B cell (primary cell): ENCODE measurements at regions not wholly inside any gene's neighbourhood (a gene's known extent, or its start where the extent isn't known, plus 50 kb on each side); places are given as distances from the start of the nearest gene placed in this dataset.
"Not testable (repeated sequence)": the region's sequence is repeated elsewhere in the genome, so short reads cannot be mapped to it uniquely, and the experiment has no call there.

Experiments
- ATAC-seq: fragments of 200-7000 bp; cut with Tn5 transposase; one replicate; pipeline ENCODE4 v1.10.0; 2021; ENCODE audit warnings: low read depth, mild to moderate bottlenecking, moderate number of reproducible peaks, moderate library complexity
- CTCF ChIA-PET: fragments of 350-600 bp; sonication (Branson Sonifier 250); formaldehyde crosslinking; loops from one replicate; lab custom pipeline; 2021; ENCODE audit warnings: antibody characterized with exemption, inconsistent platforms; lab: Charles Lee
- POLR2A ChIA-PET: fragments of 350-600 bp; sonication (Branson Sonifier 250); formaldehyde crosslinking; loops from one replicate; lab custom pipeline; 2021; ENCODE audit warnings: antibody characterized with exemption; lab: Charles Lee
- DNase-seq: peaks from one replicate; pipeline ENCODE4 v3.0.0; 2013
- H2AFZ ChIP-seq: 2 replicates; pipeline ENCODE4 v1.6.1; 2012; ENCODE audit warnings: mild to moderate bottlenecking, low read depth, low read length; ENCODE audit not compliant: insufficient read depth, poor library complexity, severe bottlenecking
- H3K27ac ChIP-seq, 2 donors: 1 replicate in 1 of 2; 2 replicates in 1 of 2; pipeline ENCODE4 v1.5.1; 2012 to 2013; ENCODE audit warnings: low read length in 2 of 2, mild to moderate bottlenecking in 2 of 2, moderate library complexity in 1 of 2
- H3K27me3 ChIP-seq, 4 experiments: fragments of 200-600 bp in 1 of 4; sonication (generic) in 1 of 4; replicated peaks in 1 of 4; 1 replicate in 2 of 4; 2 replicates in 2 of 4; pipeline versions ENCODE4 v1.6.1 to v1.7.0; 2013 to 2016; ENCODE audit warnings: low read length in 3 of 4, mild to moderate bottlenecking in 2 of 4, mixed read lengths in 1 of 4, moderate library complexity in 1 of 4; ENCODE audit not compliant: insufficient read depth in 4 of 4, control insufficient read depth in 3 of 4; ENCODE audit errors: control extremely low read depth in 1 of 4
- H3K36me3 ChIP-seq, 2 experiments: replicated peaks in 1 of 2; 1 replicate in 1 of 2; 2 replicates in 1 of 2; pipeline versions ENCODE4 v1.6.1 to v1.7.1; 2013; ENCODE audit warnings: low read length in 1 of 2; ENCODE audit not compliant: insufficient read depth in 2 of 2, control insufficient read depth in 1 of 2; ENCODE audit errors: control extremely low read depth in 1 of 2, extremely low read depth in 1 of 2
- H3K4me1 ChIP-seq, 2 donors: fragments of 200-600 bp in 1 of 2; sonication (generic) in 1 of 2; 1 replicate in 1 of 2; 2 replicates in 1 of 2; pipeline versions ENCODE4 v1.5.1 to v1.6.1; 2013 to 2017; ENCODE audit warnings: low read length in 2 of 2; ENCODE audit not compliant: control insufficient read depth in 2 of 2, insufficient read depth in 2 of 2
- H3K4me2 ChIP-seq: replicated peaks from 2 replicates; pipeline ENCODE3; 2012; ENCODE audit warnings: mild to moderate bottlenecking, low read depth, low read length; ENCODE audit not compliant: poor library complexity, severe bottlenecking
- H3K4me3 ChIP-seq, 5 experiments: fragments of 200-600 bp in 1 of 5; sonication (generic) in 1 of 5; 1 replicate in 3 of 5; 2 replicates in 2 of 5; pipeline versions ENCODE4 v1.5.1 to v1.7.0; 2011 to 2016; ENCODE audit warnings: low read length in 4 of 5, mild to moderate bottlenecking in 4 of 5, low read depth in 2 of 5, control low read depth in 1 of 5, moderate library complexity in 1 of 5; ENCODE audit not compliant: insufficient read depth in 1 of 5; ENCODE audit errors: control extremely low read depth in 1 of 5, extremely low read depth in 1 of 5
- H3K79me2 ChIP-seq: fragments of 200-600 bp; sonication (generic); one replicate; pipeline ENCODE4 v1.6.0; 2016; ENCODE audit warnings: low read length; ENCODE audit not compliant: control insufficient read depth, insufficient read depth
- H3K9ac ChIP-seq: fragments of 200-600 bp; sonication (generic); 2 replicates; pipeline ENCODE4 v1.6.1; 2017; ENCODE audit warnings: mild to moderate bottlenecking, low read length, moderate library complexity
- H3K9me3 ChIP-seq, 3 donors: one replicate each; pipeline versions ENCODE4 v1.6.1 to v1.7.1; 2013; ENCODE audit warnings: low read length in 2 of 3; ENCODE audit not compliant: control insufficient read depth in 2 of 3, insufficient read depth in 1 of 3; ENCODE audit errors: control extremely low read depth in 1 of 3
- H4K20me1 ChIP-seq: 2 replicates; pipeline ENCODE4 v1.6.0; 2012; ENCODE audit warnings: mild to moderate bottlenecking, low read length; ENCODE audit not compliant: insufficient read depth, control insufficient read depth, poor library complexity, severe bottlenecking
- H3K27ac Mint-ChIP-seq: one replicate; pipeline ENCODE4 v1.8.0; 2021; ENCODE audit warnings: mixed read lengths
- H3K27me3 Mint-ChIP-seq: one replicate; pipeline ENCODE4 v1.8.0; 2021; ENCODE audit warnings: mixed read lengths
- H3K4me1 Mint-ChIP-seq: one replicate; pipeline ENCODE4 v1.8.0; 2021; ENCODE audit warnings: mixed read lengths
- H3K4me3 Mint-ChIP-seq: one replicate; pipeline ENCODE4 v1.8.0; 2021; ENCODE audit warnings: mixed read lengths
- H3K9me3 Mint-ChIP-seq: one replicate; pipeline ENCODE4 v1.8.0; 2022; ENCODE audit warnings: mixed read lengths; ENCODE audit not compliant: insufficient read depth
- CTCF ChIP-seq: fragments of 200-600 bp; IDR thresholded peaks from one replicate; pipeline ENCODE4 v1.8.0; 2022; ENCODE audit warnings: antibody characterized with exemption, mild to moderate bottlenecking
- EZH2 ChIP-seq: IDR thresholded peaks from 2 replicates; pipeline ENCODE4 v1.6.1; 2012; ENCODE audit warnings: borderline replicate concordance, low read depth, mild to moderate bottlenecking, moderate library complexity, low read length; ENCODE audit not compliant: insufficient read depth, poor library complexity, severe bottlenecking
- WGBS: methylation state at CpG from one replicate; pipeline ENCODE4 v1.1.5; 2013; ENCODE audit warnings: missing lambda C conversion rate; ENCODE audit not compliant: insufficient coverage; 5-methylcytosine and 5-hydroxymethylcytosine counted together
- intact Hi-C: fragments of 100-400 bp; cut with micrococcal nuclease; formaldehyde crosslinking; loops from one replicate; pipeline ENCODE4 v1.10.0; 2022

DNA sequence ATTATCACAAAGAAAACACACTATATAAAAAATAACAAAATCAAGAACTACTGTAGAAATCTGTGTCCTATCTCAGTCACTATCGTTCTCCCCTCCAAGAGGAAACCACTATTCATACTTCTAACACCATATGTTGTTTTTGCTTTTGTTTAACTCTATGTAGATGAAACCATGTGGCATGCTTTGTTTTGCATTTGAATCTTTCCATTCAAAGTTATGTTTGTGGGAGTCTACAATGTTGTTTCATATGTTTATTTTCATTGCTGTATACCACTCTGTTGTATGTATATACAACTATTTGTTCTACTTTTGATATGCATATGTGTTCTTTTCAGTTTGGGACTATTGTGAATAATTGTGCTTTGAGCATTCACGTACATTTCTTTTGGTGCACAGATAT lies 116.1 kb downstream of the PABPC4L start:
- no peaks in the 10 kb centered on the region for H3K27me3 Mint-ChIP-seq

GRCh38 chr4:134079085-134079484 lies 122.5 kb downstream of the PABPC4L start:
- H3K27ac Mint-ChIP-seq, H3K36me3 ChIP-seq, intact Hi-C loops, H3K4me1 ChIP-seq, H4K20me1 ChIP-seq, H3K9me3 ChIP-seq, DNase-seq, ATAC-seq, H3K27me3 Mint-ChIP-seq, H3K4me2 ChIP-seq, H3K4me3 Mint-ChIP-seq, H3K27me3 ChIP-seq, H2AFZ ChIP-seq, H3K4me3 ChIP-seq, H3K9ac ChIP-seq, H3K4me1 Mint-ChIP-seq, H3K27ac ChIP-seq, H3K79me2 ChIP-seq, CTCF ChIA-PET, POLR2A ChIA-PET, H3K9me3 Mint-ChIP-seq: not testable (repeated sequence)
- 91% methylated on average over 10 of the region's 15 CpGs for WGBS

More for the DNA sequence above, 116.1 kb downstream of the PABPC4L start:
- DNase-seq (no peak), ATAC-seq (no peak)
- ChIA-PET CTCF (no interaction called here), POLR2A (no interaction called here)
- H3K4me1 Mint-ChIP-seq: no peaks in the 10 kb centered on the region
- Histone ChIP-seq H3K9me3 (peaks cover 0 to 3% (median 1%) of the 10 kb centered on the region in 3 donors), H4K20me1 (no peaks in the 10 kb centered on the region), H3K79me2 (no peaks in the 10 kb centered on the region), H3K27me3 (no peaks in the 10 kb centered on the region), H3K9ac (no peak overlapping the region), H3K36me3 (no peaks in the 10 kb centered on the region), H2AFZ (no peak overlapping the region), H3K27ac (no peak overlapping the region), H3K4me2 (no peak overlapping the region), H3K4me3 (no peak overlapping the region), H3K4me1 (no peaks in the 10 kb centered on the region)
- WGBS: no CpG with 5 or more reads among the region's 2 CpGs
- H3K27ac Mint-ChIP-seq: no peak overlapping the region
- intact Hi-C loops: no loop called here
- H3K4me3 Mint-ChIP-seq: no peak overlapping the region
- TF ChIP-seq CTCF: no peak
- no peak for TF ChIP-seq EZH2
- no peaks in the 10 kb centered on the region for H3K9me3 Mint-ChIP-seq
